ES-I3 (cell line): ENCODE measurements at regions not wholly inside any gene's neighbourhood (a gene's known extent, or its start where the extent isn't known, plus 50 kb on each side); places are given as distances from the start of the nearest gene placed in this dataset.

Experiments used
- H3K36me3 ChIP-seq: 2 replicates; pipeline ENCODE4 v1.6.1; 2013; ENCODE audit warnings: mild to moderate bottlenecking, low read length, control low read depth, moderate library complexity; ENCODE audit not compliant: insufficient read depth
- H3K4me1 ChIP-seq: 2 replicates; pipeline ENCODE4 v1.6.1; 2013; ENCODE audit warnings: mild to moderate bottlenecking, control low read depth, low read length; ENCODE audit not compliant: insufficient read depth
- H3K9ac ChIP-seq: 2 replicates; pipeline ENCODE4 v1.6.1; 2013; ENCODE audit warnings: low read depth, mild to moderate bottlenecking, low read length, moderate library complexity
- H3K9me3 ChIP-seq: 2 replicates; pipeline ENCODE4 v1.6.1; 2013; ENCODE audit warnings: mild to moderate bottlenecking, low read length, moderate library complexity; ENCODE audit not compliant: control insufficient read depth, insufficient read depth

DNA sequence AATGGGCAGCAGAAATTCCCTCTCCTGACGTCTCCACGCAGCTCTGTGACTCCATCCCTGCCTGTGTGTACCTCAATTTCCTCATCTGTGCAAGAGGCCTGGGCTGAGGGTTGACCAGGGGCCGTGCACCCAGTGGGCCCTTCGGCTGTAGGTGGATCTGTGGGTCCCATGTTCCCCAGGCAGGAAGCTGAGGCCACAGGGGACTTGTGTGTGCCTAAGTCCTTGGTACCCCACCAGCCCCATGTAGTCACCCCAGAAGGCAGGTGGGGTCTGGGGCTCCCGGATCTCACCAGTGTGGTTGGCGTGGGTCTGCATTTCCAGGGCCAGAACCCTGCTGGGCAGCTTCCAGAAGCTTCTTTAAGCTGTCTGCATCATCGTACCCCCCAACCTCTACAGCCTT is 177.4 kb upstream of the GSE1 start:
- Histone ChIP-seq H3K4me1 (peaks cover 33% of the 10 kb centered on the region), H3K36me3 (no peaks in the 10 kb centered on the region), H3K9ac (no peak overlapping the region), H3K9me3 (no peaks in the 10 kb centered on the region)

DNA sequence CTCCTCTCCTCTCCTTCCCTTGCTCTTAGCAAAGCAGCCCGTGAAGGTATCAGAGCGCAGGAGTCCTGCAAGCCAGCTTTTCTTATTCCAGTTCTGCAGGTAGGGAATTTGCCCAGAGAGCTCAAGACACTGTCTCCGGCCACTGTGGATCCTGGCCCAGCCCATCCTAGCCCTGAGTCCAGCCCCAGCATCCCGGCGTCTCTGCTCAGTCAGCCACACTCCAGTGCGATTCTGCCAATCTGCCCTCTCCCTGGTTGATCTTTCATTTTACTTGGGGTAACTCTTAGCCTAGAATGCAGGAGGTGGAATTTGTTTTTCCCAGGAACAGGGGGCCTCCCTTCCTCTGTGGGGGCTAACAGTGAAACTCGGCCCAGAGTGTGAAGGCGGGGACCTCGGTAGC is 176.9 kb upstream of the GSE1 start:
- Histone ChIP-seq H3K4me1 (peaks cover 33% of the 10 kb centered on the region), H3K9ac (0 out of 2 replicates have a peak overlapping the region, but pooled peaks have one; percentile 34), H3K36me3 (no peaks in the 10 kb centered on the region), H3K9me3 (no peaks in the 10 kb centered on the region)

DNA sequence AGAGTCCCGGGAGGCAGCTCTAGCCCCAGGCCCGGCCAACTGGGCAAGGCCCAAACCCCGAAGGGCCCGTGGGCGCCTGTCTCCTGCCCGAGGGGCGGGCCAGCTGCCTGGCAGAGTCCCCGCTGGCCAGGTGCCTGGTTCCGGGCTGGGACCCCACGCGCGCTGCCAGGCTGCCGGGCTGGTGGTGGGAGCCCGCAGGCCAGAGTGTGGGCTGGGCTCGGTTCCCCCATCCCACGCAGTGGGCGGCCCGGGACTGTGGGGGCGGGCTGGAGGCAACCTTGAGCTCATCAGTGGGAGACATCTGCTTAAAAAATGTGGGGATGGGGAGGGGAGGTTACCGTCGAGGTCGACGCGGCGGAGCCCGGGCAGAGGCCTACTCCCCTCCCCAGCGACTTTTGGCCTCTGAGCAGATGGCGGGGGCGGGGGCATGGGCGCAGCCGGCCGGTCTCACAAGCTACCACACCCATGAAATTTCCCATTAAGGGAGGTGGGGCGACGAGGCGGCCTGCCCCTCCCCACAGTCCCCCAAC is 176.4 kb upstream of the GSE1 start:
- Histone ChIP-seq H3K4me1 (peaks cover 33% of the 10 kb centered on the region), H3K36me3 (no peaks in the 10 kb centered on the region), H3K9me3 (no peaks in the 10 kb centered on the region), H3K9ac (peak overlapping the region; percentile 34; the same call in 1 of the 2 replicates)

DNA sequence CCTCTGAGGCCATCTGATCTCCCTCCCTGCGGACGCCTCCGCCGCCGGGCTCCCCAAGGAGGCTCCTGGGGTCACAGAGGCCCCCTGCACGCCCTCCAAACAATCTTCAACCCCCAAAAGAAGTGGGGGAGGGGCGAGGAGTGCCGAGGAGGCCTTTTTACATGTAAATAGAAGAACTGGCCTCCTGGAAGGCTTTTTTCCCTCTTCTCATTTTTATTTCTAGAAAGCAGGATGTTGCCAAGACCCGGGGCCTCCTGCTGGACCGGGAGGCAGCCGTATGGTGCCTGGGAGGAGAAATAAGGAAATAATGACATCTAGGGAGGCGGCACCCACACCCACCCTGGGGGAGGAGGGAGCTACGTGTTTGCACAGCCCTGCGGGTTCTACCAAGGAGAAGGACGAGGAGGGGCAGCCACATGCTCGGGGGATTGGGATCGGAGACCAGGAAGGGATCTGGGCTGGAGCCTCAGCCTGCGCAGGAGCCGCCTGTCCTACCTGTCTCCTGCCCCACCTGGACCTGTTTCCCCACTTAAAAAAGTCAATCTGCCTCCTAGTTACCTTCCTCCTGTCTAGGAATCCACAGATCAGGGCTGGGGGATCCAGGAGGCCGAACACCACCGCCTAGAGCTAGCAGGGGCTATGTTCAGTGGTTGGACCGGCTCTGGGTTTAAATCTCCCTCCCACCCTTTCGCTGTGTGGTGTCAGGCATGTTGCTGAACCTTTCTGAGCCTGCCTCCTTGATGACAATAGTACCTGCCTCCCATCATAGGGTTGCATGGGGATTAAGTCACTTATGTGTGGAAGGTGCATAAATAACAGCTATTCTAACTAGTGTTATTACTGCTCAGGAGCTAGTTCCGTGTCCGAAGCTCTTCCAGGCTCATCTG is 175.7 kb upstream of the GSE1 start:
- Histone ChIP-seq H3K4me1 (peaks cover 33% of the 10 kb centered on the region), H3K9me3 (no peaks in the 10 kb centered on the region), H3K9ac (peak overlapping the region; percentile 34; the same call in 1 of the 2 replicates), H3K36me3 (no peaks in the 10 kb centered on the region)

DNA sequence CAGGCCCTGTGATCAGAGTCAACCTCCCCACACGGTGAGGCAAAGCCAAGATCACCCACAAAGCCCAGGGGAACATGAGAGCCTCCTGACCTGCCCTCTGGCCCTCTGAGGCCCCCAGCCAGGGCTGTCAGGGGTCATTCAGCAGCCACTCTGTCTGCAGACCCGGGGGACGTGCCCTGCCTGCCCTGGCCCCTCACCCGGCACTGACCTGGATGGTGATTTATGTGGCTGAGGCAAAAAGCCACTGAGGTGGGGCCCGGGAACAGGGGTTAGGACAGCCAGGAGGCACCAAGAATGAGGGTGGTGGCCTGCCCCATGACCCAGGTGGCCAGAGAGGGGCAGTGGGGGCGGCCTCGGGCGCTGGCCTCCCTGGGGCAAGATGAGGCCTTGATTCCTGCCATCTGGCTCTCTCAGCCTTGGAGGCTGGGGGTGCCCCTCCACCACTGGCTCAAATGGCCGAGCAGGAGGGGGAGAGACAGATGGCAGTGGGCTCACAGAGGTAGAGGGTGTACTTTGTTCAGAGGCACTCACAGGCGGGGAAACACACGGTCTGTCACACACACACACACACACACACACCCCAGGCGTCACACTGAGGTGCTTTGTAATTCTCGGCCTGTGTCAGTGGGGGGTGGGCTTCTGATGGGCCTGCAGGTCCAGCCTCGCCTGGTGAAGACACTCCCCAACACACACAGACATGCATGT is 174.0 kb upstream of the GSE1 start:
- Histone ChIP-seq H3K4me1 (peaks cover 33% of the 10 kb centered on the region), H3K9ac (no peak overlapping the region)

DNA sequence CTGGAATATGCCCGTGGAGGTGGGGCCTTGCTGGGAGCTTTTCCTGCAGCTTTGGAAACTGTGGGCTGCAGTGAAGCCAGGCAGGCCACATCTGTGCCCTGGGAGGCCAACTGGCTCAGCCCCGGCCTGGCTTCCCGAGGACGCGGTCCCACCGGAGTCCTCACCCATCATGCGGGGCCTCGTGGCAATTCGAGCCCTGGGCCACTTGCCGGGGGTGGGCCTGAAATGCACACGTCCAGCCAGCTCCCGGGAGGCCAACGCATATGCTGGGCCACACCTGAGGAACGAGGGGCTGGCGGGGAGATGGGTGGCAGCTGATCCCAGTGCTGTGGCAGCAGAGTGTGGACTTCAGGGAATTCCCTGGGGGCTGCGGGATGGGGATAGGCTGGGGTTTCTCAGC is 172.4 kb upstream of the GSE1 start:
- no peaks in the 10 kb centered on the region for H3K36me3 ChIP-seq
- no peaks in the 10 kb centered on the region for H3K9me3 ChIP-seq
- no peak overlapping the region for H3K9ac ChIP-seq
- peaks cover 30% of the 10 kb centered on the region for H3K4me1 ChIP-seq

More for the DNA sequence above, 174.0 kb upstream of the GSE1 start:
- Histone ChIP-seq H3K9me3 (no peaks in the 10 kb centered on the region), H3K36me3 (no peaks in the 10 kb centered on the region)

DNA sequence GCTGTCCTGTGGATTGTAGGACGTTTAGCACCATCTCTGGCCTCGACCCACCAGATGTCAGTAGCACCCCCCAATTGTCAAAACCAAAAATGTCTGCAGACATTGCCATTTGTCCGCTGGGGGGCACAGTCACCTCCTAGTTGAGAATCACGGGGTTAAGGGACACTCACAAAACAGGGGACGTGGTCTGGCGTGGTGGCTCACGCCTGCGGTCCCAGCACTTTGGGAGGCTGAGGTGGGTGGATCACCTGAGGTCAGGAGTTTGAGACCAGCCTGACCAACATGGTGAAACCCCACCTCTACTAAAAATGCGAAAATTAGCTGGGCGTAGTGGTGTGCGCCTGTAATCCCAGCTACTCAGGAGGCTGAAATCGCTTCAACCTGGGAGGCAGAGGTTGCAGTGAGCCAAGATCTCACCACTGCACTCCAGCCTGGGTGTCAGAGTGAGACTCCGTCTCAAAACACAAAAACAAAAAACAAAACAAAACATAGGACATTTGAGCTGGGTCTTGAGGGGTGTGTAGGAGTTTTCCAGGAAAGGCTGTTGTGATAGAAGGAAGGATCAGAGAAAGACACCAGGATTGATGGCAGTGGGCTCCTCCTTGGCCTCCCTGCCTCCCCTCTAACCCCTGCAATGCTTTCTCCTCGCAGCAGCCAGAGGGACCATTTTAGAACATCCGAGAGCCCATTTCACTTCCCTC is 171.8 kb upstream of the GSE1 start:
- Histone ChIP-seq H3K9me3 (no peaks in the 10 kb centered on the region), H3K36me3 (no peaks in the 10 kb centered on the region), H3K4me1 (peaks cover 24% of the 10 kb centered on the region), H3K9ac (no peak overlapping the region)

DNA sequence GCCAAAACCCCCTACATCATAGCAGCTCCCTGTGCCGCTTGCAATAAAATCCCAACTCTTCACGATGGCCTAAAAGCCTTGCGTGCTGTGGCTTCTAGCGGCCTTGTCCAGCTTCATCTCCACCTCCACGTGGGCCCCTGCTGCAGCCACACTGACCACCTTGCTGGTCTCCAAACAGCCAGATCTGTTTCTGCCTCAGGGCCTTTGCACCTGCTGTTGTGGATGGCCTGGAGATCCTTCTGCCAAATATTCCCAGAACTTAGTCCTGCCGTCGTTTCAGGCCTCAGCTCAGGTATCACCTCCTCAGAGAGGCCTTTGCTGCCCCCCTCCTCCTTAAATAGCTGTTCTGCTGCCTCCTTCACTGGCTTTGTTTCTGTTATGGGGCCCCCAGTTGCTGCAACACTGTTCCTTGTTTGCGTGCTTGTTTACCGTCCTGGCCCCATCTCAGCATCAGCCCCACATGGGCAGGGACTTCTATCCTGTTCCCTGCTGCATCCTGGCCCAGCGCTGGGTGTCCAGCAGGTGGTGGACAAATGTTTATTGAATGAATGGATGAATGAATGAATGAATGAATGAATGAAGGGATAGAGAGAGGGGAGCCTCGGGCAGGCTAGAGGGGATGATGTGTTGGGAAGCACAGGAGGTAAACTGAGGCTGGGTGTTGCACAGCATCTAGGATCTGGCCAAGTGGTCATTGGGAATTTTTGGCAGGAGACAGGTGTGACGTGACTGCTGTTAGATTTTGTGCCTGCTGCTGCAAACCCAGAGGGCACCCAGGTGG is 171.0 kb upstream of the GSE1 start:
- H3K9ac ChIP-seq = no peak overlapping the region

DNA sequence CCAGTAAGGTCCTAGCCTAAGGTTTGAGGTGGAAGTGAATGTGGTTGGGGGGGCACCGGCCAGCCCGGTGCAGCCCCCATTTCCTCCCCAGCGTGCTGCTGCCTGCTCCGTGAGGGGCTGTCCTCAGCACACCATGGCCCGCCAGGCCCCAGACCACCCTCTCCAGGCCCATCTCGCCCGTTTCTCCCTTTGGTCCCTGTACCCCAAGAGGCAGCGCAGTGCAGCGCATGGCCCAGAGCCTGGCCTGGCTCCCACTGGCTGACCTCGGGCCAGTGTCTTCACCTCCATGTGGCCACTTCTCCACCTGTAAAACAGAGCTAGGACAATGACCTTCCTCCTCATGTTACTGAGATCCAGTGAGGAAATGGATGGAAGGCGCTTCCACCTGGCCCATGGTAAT is 170.0 kb upstream of the GSE1 start:
- H3K4me1 ChIP-seq = peaks cover 14% of the 10 kb centered on the region
- no peaks in the 10 kb centered on the region for H3K9me3 ChIP-seq
- H3K36me3 ChIP-seq = no peaks in the 10 kb centered on the region
- no peak overlapping the region for H3K9ac ChIP-seq

More for the DNA sequence above, 171.0 kb upstream of the GSE1 start:
- no peaks in the 10 kb centered on the region for H3K36me3 ChIP-seq
- H3K9me3 ChIP-seq = no peaks in the 10 kb centered on the region
- peaks cover 22% of the 10 kb centered on the region for H3K4me1 ChIP-seq

DNA sequence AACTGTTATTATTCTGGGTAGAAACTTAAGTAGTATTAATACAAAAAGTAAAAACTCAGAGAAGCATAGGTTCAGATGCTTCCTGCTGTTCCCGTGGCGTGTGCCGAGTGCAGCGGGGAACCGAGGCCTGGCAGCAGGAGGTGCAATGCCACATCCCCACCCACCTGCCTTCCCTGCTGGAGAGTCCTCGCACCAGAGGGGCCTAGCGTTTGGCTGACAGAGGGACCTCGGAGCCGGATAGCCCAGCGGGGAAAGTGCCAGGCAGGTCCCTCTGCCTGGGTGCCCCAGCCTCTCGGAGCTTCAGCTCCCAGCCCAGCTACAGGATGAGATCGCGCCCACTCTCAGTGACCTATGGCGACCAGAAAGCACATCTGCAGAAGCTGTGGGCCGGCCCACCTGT is 169.6 kb upstream of the GSE1 start:
- Histone ChIP-seq H3K9me3 (no peaks in the 10 kb centered on the region), H3K4me1 (peaks cover 14% of the 10 kb centered on the region), H3K9ac (no peak overlapping the region), H3K36me3 (no peaks in the 10 kb centered on the region)

DNA sequence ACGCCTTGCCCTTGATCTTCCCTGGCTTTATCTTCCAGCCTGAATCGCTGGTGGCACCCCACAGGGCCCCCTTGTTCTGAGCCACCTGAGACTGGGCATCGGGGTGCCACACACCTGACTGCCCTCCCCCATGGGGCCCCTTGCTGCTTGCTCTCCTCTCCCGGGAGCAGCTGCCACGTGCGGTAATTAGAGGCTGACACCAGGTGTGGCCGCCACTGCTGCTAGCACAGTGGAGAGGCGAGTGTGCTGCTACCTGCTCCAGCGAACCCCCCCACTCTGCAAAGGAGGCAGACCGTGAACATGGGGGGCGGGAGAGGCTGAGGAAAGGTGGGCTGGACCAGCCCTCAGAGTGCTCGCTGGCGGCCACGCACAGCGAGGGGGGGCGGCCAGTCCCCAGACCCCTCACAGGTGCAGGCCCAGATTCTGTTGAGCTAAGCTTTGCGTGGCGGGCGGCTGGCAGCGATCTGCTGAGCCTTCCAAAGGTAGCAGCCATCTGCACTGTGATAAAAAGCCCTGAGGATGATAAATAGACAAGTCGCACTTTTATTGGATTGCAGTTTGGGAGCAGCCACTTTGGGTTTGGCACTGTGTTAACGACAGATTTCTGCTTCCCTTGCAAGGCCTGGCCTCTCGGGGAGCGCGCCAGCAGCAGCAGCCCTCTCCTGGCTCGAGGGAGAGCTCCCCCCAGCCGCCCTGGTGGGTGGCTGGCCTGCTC is 167.9 kb upstream of the GSE1 start:
- Histone ChIP-seq H3K36me3 (no peaks in the 10 kb centered on the region), H3K9me3 (no peaks in the 10 kb centered on the region), H3K9ac (no peak overlapping the region), H3K4me1 (0 out of 2 replicates have a peak, but pooled peaks cover 4% of the 10 kb centered on the region)

DNA sequence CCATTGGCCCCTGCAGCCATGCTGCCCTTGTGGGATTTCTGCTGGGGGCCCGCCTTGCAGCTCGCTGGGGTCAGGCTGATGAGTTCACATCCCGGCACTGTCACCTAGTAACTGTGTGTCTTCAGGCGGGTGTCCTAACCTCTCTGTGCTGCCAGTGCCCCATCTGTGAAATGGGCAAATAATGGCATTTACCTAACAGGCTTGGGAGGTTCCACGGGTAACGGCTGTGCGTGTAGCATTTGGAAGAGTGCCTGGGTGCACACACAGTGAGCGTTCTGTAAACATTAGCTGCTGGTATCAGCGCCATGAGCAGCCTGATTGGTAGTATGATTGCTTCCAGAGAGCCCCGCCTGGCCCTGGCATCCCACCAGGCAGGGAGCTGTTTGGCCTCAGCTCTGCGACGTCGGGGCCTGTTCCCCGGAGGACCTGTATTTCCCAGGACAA is 167.3 kb upstream of the GSE1 start:
- 0 out of 2 replicates have a peak, but pooled peaks cover 4% of the 10 kb centered on the region for H3K4me1 ChIP-seq
- H3K9ac ChIP-seq = no peak overlapping the region
- H3K36me3 ChIP-seq = no peaks in the 10 kb centered on the region
- H3K9me3 ChIP-seq = no peaks in the 10 kb centered on the region
